B cell (primary cell): ENCODE measurements at regions not wholly inside any gene's neighbourhood (a gene's known extent, or its start where the extent isn't known, plus 50 kb on each side); places are given as distances from the start of the nearest gene placed in this dataset.

ENCODE experiments used
- ATAC-seq: fragments of 200-7000 bp; cut with Tn5 transposase; one replicate; pipeline ENCODE4 v1.10.0; 2021; ENCODE audit warnings: low read depth, mild to moderate bottlenecking, moderate number of reproducible peaks, moderate library complexity
- CTCF ChIA-PET: fragments of 350-600 bp; sonication (Branson Sonifier 250); formaldehyde crosslinking; loops from one replicate; lab custom pipeline; 2021; ENCODE audit warnings: antibody characterized with exemption, inconsistent platforms; lab: Charles Lee
- POLR2A ChIA-PET: fragments of 350-600 bp; sonication (Branson Sonifier 250); formaldehyde crosslinking; loops from one replicate; lab custom pipeline; 2021; ENCODE audit warnings: antibody characterized with exemption; lab: Charles Lee
- DNase-seq: peaks from one replicate; pipeline ENCODE4 v3.0.0; 2013
- H2AFZ ChIP-seq: 2 replicates; pipeline ENCODE4 v1.6.1; 2012; ENCODE audit warnings: mild to moderate bottlenecking, low read depth, low read length; ENCODE audit not compliant: insufficient read depth, poor library complexity, severe bottlenecking
- H3K27ac ChIP-seq, 2 donors: 1 replicate in 1 of 2; 2 replicates in 1 of 2; pipeline ENCODE4 v1.5.1; 2012 to 2013; ENCODE audit warnings: low read length in 2 of 2, mild to moderate bottlenecking in 2 of 2, moderate library complexity in 1 of 2
- H3K27me3 ChIP-seq, 4 experiments: fragments of 200-600 bp in 1 of 4; sonication (generic) in 1 of 4; replicated peaks in 1 of 4; 1 replicate in 2 of 4; 2 replicates in 2 of 4; pipeline versions ENCODE4 v1.6.1 to v1.7.0; 2013 to 2016; ENCODE audit warnings: low read length in 3 of 4, mild to moderate bottlenecking in 2 of 4, mixed read lengths in 1 of 4, moderate library complexity in 1 of 4; ENCODE audit not compliant: insufficient read depth in 4 of 4, control insufficient read depth in 3 of 4; ENCODE audit errors: control extremely low read depth in 1 of 4
- H3K36me3 ChIP-seq, 2 experiments: replicated peaks in 1 of 2; 1 replicate in 1 of 2; 2 replicates in 1 of 2; pipeline versions ENCODE4 v1.6.1 to v1.7.1; 2013; ENCODE audit warnings: low read length in 1 of 2; ENCODE audit not compliant: insufficient read depth in 2 of 2, control insufficient read depth in 1 of 2; ENCODE audit errors: control extremely low read depth in 1 of 2, extremely low read depth in 1 of 2
- H3K4me1 ChIP-seq, 2 donors: fragments of 200-600 bp in 1 of 2; sonication (generic) in 1 of 2; 1 replicate in 1 of 2; 2 replicates in 1 of 2; pipeline versions ENCODE4 v1.5.1 to v1.6.1; 2013 to 2017; ENCODE audit warnings: low read length in 2 of 2; ENCODE audit not compliant: control insufficient read depth in 2 of 2, insufficient read depth in 2 of 2
- H3K4me2 ChIP-seq: replicated peaks from 2 replicates; pipeline ENCODE3; 2012; ENCODE audit warnings: mild to moderate bottlenecking, low read depth, low read length; ENCODE audit not compliant: poor library complexity, severe bottlenecking
- H3K4me3 ChIP-seq, 5 experiments: fragments of 200-600 bp in 1 of 5; sonication (generic) in 1 of 5; 1 replicate in 3 of 5; 2 replicates in 2 of 5; pipeline versions ENCODE4 v1.5.1 to v1.7.0; 2011 to 2016; ENCODE audit warnings: low read length in 4 of 5, mild to moderate bottlenecking in 4 of 5, low read depth in 2 of 5, control low read depth in 1 of 5, moderate library complexity in 1 of 5; ENCODE audit not compliant: insufficient read depth in 1 of 5; ENCODE audit errors: control extremely low read depth in 1 of 5, extremely low read depth in 1 of 5
- H3K79me2 ChIP-seq: fragments of 200-600 bp; sonication (generic); one replicate; pipeline ENCODE4 v1.6.0; 2016; ENCODE audit warnings: low read length; ENCODE audit not compliant: control insufficient read depth, insufficient read depth
- H3K9ac ChIP-seq: fragments of 200-600 bp; sonication (generic); 2 replicates; pipeline ENCODE4 v1.6.1; 2017; ENCODE audit warnings: mild to moderate bottlenecking, low read length, moderate library complexity
- H3K9me3 ChIP-seq, 3 donors: one replicate each; pipeline versions ENCODE4 v1.6.1 to v1.7.1; 2013; ENCODE audit warnings: low read length in 2 of 3; ENCODE audit not compliant: control insufficient read depth in 2 of 3, insufficient read depth in 1 of 3; ENCODE audit errors: control extremely low read depth in 1 of 3
- H4K20me1 ChIP-seq: 2 replicates; pipeline ENCODE4 v1.6.0; 2012; ENCODE audit warnings: mild to moderate bottlenecking, low read length; ENCODE audit not compliant: insufficient read depth, control insufficient read depth, poor library complexity, severe bottlenecking
- H3K27ac Mint-ChIP-seq: one replicate; pipeline ENCODE4 v1.8.0; 2021; ENCODE audit warnings: mixed read lengths
- H3K27me3 Mint-ChIP-seq: one replicate; pipeline ENCODE4 v1.8.0; 2021; ENCODE audit warnings: mixed read lengths
- H3K4me1 Mint-ChIP-seq: one replicate; pipeline ENCODE4 v1.8.0; 2021; ENCODE audit warnings: mixed read lengths
- H3K4me3 Mint-ChIP-seq: one replicate; pipeline ENCODE4 v1.8.0; 2021; ENCODE audit warnings: mixed read lengths
- H3K9me3 Mint-ChIP-seq: one replicate; pipeline ENCODE4 v1.8.0; 2022; ENCODE audit warnings: mixed read lengths; ENCODE audit not compliant: insufficient read depth
- CTCF ChIP-seq: fragments of 200-600 bp; IDR thresholded peaks from one replicate; pipeline ENCODE4 v1.8.0; 2022; ENCODE audit warnings: antibody characterized with exemption, mild to moderate bottlenecking
- EZH2 ChIP-seq: IDR thresholded peaks from 2 replicates; pipeline ENCODE4 v1.6.1; 2012; ENCODE audit warnings: borderline replicate concordance, low read depth, mild to moderate bottlenecking, moderate library complexity, low read length; ENCODE audit not compliant: insufficient read depth, poor library complexity, severe bottlenecking
- WGBS: methylation state at CpG from one replicate; pipeline ENCODE4 v1.1.5; 2013; ENCODE audit warnings: missing lambda C conversion rate; ENCODE audit not compliant: insufficient coverage; 5-methylcytosine and 5-hydroxymethylcytosine counted together
- intact Hi-C: fragments of 100-400 bp; cut with micrococcal nuclease; formaldehyde crosslinking; loops from one replicate; pipeline ENCODE4 v1.10.0; 2022

- Histone ChIP-seq H3K27ac (no peak overlapping the region), H3K36me3 (no peaks in the 10 kb centered on the region), H4K20me1 (no peaks in the 10 kb centered on the region), H3K9ac (no peak overlapping the region), H3K4me2 (no peak overlapping the region), H3K27me3 (no peaks in the 10 kb centered on the region), H3K79me2 (no peaks in the 10 kb centered on the region), H3K4me1 (no peaks in the 10 kb centered on the region), H3K4me3 (no peak overlapping the region), H3K9me3 (no peaks in the 10 kb centered on the region), H2AFZ (no peak overlapping the region)
- ATAC-seq (no peak), DNase-seq (no peak)
- TF ChIP-seq CTCF = no peak
- CTCF ChIA-PET = no interaction called here
- 100% methylated on average over 4 of the region's 7 CpGs for WGBS
- no peak overlapping the region for H3K4me3 Mint-ChIP-seq
- intact Hi-C loops = loop anchor here (5.0 kb wide), 1 partner anchor 1374 kb away; no protein-coding TSS in a partner anchor
- peaks cover 3% of the 10 kb centered on the region for H3K27me3 Mint-ChIP-seq
- no peaks in the 10 kb centered on the region for H3K9me3 Mint-ChIP-seq
- POLR2A ChIA-PET = no interaction called here
- no peaks in the 10 kb centered on the region for H3K4me1 Mint-ChIP-seq
- no peak overlapping the region for H3K27ac Mint-ChIP-seq
Measured at GRCh38 chr16:73875996-73876690, 420.5 kb upstream of the PSMD7 start.

GRCh38 chr16:73874324-73874723 lies 422.3 kb upstream of the PSMD7 start:
- no peaks in the 10 kb centered on the region for H3K36me3 ChIP-seq
- H3K9ac ChIP-seq = no peak overlapping the region
- Mint-ChIP-seq H3K27ac (no peak overlapping the region), H3K4me3 (no peak overlapping the region), H3K9me3 (no peaks in the 10 kb centered on the region), H3K27me3 (peaks cover 3% of the 10 kb centered on the region), H3K4me1 (no peaks in the 10 kb centered on the region)
- TF ChIP-seq EZH2 (no peak), CTCF (no peak)
- no peak for ATAC-seq
- CTCF ChIA-PET = no interaction called here
- H3K4me2 ChIP-seq = no peak overlapping the region
- H3K27ac ChIP-seq = no peak overlapping the region
- H2AFZ ChIP-seq = no peak overlapping the region
- no peaks in the 10 kb centered on the region for H3K79me2 ChIP-seq
- H3K27me3 ChIP-seq = no peaks in the 10 kb centered on the region
- WGBS = 83% methylated on average over 2 of the region's 3 CpGs
- no peaks in the 10 kb centered on the region for H4K20me1 ChIP-seq
- intact Hi-C loops = no loop called here
- no peaks in the 10 kb centered on the region for H3K4me1 ChIP-seq
- DNase-seq = no peak
- POLR2A ChIA-PET = no interaction called here
- no peaks in the 10 kb centered on the region for H3K9me3 ChIP-seq
- H3K4me3 ChIP-seq = no peak overlapping the region
